ENCODE measurements at regions not wholly inside any gene's neighbourhood (a gene's known extent, or its start where the extent isn't known, plus 50 kb on each side); places are given as distances from the start of the nearest gene placed in this dataset.
"Not testable (repeated sequence)": the region's sequence is repeated elsewhere in the genome, so short reads cannot be mapped to it uniquely, and the experiment has no call there.

- H3K27ac ChIP-seq; H3K36me3 ChIP-seq (ENCODE audit: low read depth); CTCF ChIA-PET; H3K27me3 ChIP-seq (ENCODE audit: insufficient read depth, low read depth); H3F3A ChIP-seq (ENCODE audit: insufficient read depth, low read depth); H3K4me2 ChIP-seq; POLR2A ChIA-PET (ENCODE audit: unreplicated experiment); H4K20me1 ChIP-seq (ENCODE audit: insufficient read depth); BruUV-seq (replicated peaks); intact Hi-C loops (cut with micrococcal nuclease; ENCODE audit: unreplicated experiment); H3K9me2 ChIP-seq (ENCODE audit: insufficient read depth); H3K4me3 ChIP-seq; DNase-seq; H3K9me3 ChIP-seq (ENCODE audit: insufficient read depth, low read depth); H3K4me1 ChIP-seq (replicated peaks; ENCODE audit: insufficient read depth); H2AFZ ChIP-seq; H3K79me2 ChIP-seq (ENCODE audit: low read depth): not testable (repeated sequence)
Measured at GRCh38 chr2:89944267-89944666, 1252.8 kb downstream of the RPIA start.

GRCh38 chr2:89945004-89945616 lies 1253.6 kb downstream of the RPIA start:
- H3K27me3 ChIP-seq (ENCODE audit: insufficient read depth, low read depth); H4K20me1 ChIP-seq (ENCODE audit: insufficient read depth); DNase-seq; H3K36me3 ChIP-seq (ENCODE audit: low read depth); H3K9me2 ChIP-seq (ENCODE audit: insufficient read depth); H3K4me1 ChIP-seq (replicated peaks; ENCODE audit: insufficient read depth); H3K4me2 ChIP-seq; H3K27ac ChIP-seq; POLR2A ChIA-PET (ENCODE audit: unreplicated experiment); H3K4me3 ChIP-seq; intact Hi-C loops (cut with micrococcal nuclease; ENCODE audit: unreplicated experiment); CTCF ChIA-PET; H3F3A ChIP-seq (ENCODE audit: insufficient read depth, low read depth); H3K79me2 ChIP-seq (ENCODE audit: low read depth); H3K9me3 ChIP-seq (ENCODE audit: insufficient read depth, low read depth); BruUV-seq (replicated peaks); H2AFZ ChIP-seq: not testable (repeated sequence)

GRCh38 chr2:89947208-89947815 lies 1255.8 kb downstream of the RPIA start:
- intact Hi-C loops (cut with micrococcal nuclease; ENCODE audit: unreplicated experiment); H3K27ac ChIP-seq; H3K27me3 ChIP-seq (ENCODE audit: insufficient read depth, low read depth); H3K4me3 ChIP-seq; DNase-seq; H2AFZ ChIP-seq; POLR2A ChIA-PET (ENCODE audit: unreplicated experiment); BruUV-seq (replicated peaks); H3K9me2 ChIP-seq (ENCODE audit: insufficient read depth); H3K4me1 ChIP-seq (replicated peaks; ENCODE audit: insufficient read depth); H3K36me3 ChIP-seq (ENCODE audit: low read depth); H4K20me1 ChIP-seq (ENCODE audit: insufficient read depth); H3K4me2 ChIP-seq; H3F3A ChIP-seq (ENCODE audit: insufficient read depth, low read depth); H3K79me2 ChIP-seq (ENCODE audit: low read depth); CTCF ChIA-PET; H3K9me3 ChIP-seq (ENCODE audit: insufficient read depth, low read depth): not testable (repeated sequence)

GRCh38 chr2:89948102-89948501 lies 1256.6 kb downstream of the RPIA start:
- intact Hi-C loops (cut with micrococcal nuclease; ENCODE audit: unreplicated experiment); H2AFZ ChIP-seq; BruUV-seq (replicated peaks); POLR2A ChIA-PET (ENCODE audit: unreplicated experiment); H3K27me3 ChIP-seq (ENCODE audit: insufficient read depth, low read depth); H3K27ac ChIP-seq; H3F3A ChIP-seq (ENCODE audit: insufficient read depth, low read depth); H3K4me3 ChIP-seq; H3K9me3 ChIP-seq (ENCODE audit: insufficient read depth, low read depth); H4K20me1 ChIP-seq (ENCODE audit: insufficient read depth); H3K79me2 ChIP-seq (ENCODE audit: low read depth); DNase-seq; CTCF ChIA-PET; H3K36me3 ChIP-seq (ENCODE audit: low read depth); H3K4me2 ChIP-seq; H3K4me1 ChIP-seq (replicated peaks; ENCODE audit: insufficient read depth); H3K9me2 ChIP-seq (ENCODE audit: insufficient read depth): not testable (repeated sequence)

GRCh38 chr2:89950807-89951206 lies 1259.3 kb downstream of the RPIA start:
- H4K20me1 ChIP-seq (ENCODE audit: insufficient read depth); H2AFZ ChIP-seq; H3K4me2 ChIP-seq; H3K79me2 ChIP-seq (ENCODE audit: low read depth); H3K9me3 ChIP-seq (ENCODE audit: insufficient read depth, low read depth); BruUV-seq (replicated peaks); intact Hi-C loops (cut with micrococcal nuclease; ENCODE audit: unreplicated experiment); H3F3A ChIP-seq (ENCODE audit: insufficient read depth, low read depth); DNase-seq; H3K36me3 ChIP-seq (ENCODE audit: low read depth); H3K4me1 ChIP-seq (replicated peaks; ENCODE audit: insufficient read depth); H3K4me3 ChIP-seq; POLR2A ChIA-PET (ENCODE audit: unreplicated experiment); H3K27me3 ChIP-seq (ENCODE audit: insufficient read depth, low read depth); H3K27ac ChIP-seq; CTCF ChIA-PET; H3K9me2 ChIP-seq (ENCODE audit: insufficient read depth): not testable (repeated sequence)

- H3K36me3 ChIP-seq (ENCODE audit: low read depth); H3K27ac ChIP-seq; DNase-seq; H3K79me2 ChIP-seq (ENCODE audit: low read depth); H3K27me3 ChIP-seq (ENCODE audit: insufficient read depth, low read depth); H3K4me2 ChIP-seq; H2AFZ ChIP-seq; H3K4me1 ChIP-seq (replicated peaks; ENCODE audit: insufficient read depth); POLR2A ChIA-PET (ENCODE audit: unreplicated experiment); BruUV-seq (replicated peaks); intact Hi-C loops (cut with micrococcal nuclease; ENCODE audit: unreplicated experiment); H3K9me3 ChIP-seq (ENCODE audit: insufficient read depth, low read depth); CTCF ChIA-PET; H3K9me2 ChIP-seq (ENCODE audit: insufficient read depth); H3K4me3 ChIP-seq; H4K20me1 ChIP-seq (ENCODE audit: insufficient read depth); H3F3A ChIP-seq (ENCODE audit: insufficient read depth, low read depth): not testable (repeated sequence)
Measured at GRCh38 chr2:89957236-89957635, 1265.8 kb downstream of the RPIA start.

GRCh38 chr2:89959729-89960378 lies 1268.4 kb downstream of the RPIA start:
- H3K4me1 ChIP-seq (replicated peaks; ENCODE audit: insufficient read depth); BruUV-seq (replicated peaks); intact Hi-C loops (cut with micrococcal nuclease; ENCODE audit: unreplicated experiment); CTCF ChIA-PET; H4K20me1 ChIP-seq (ENCODE audit: insufficient read depth); H3K4me2 ChIP-seq; H3K4me3 ChIP-seq; H3K36me3 ChIP-seq (ENCODE audit: low read depth); H2AFZ ChIP-seq; H3K79me2 ChIP-seq (ENCODE audit: low read depth); H3K27ac ChIP-seq; H3K9me3 ChIP-seq (ENCODE audit: insufficient read depth, low read depth); H3K27me3 ChIP-seq (ENCODE audit: insufficient read depth, low read depth); DNase-seq; POLR2A ChIA-PET (ENCODE audit: unreplicated experiment); H3F3A ChIP-seq (ENCODE audit: insufficient read depth, low read depth); H3K9me2 ChIP-seq (ENCODE audit: insufficient read depth): not testable (repeated sequence)
